Occipital lobe (tissue), 1 donor: ENCODE measurements at regions not wholly inside any gene's neighbourhood (a gene's known extent, or its start where the extent isn't known, plus 50 kb on each side); places are given as distances from the start of the nearest gene placed in this dataset.

Experiments used
- DNase-seq: peaks from one replicate; lab custom pipeline; 2025; lab: John Stamatoyannopoulos, UW

DNA sequence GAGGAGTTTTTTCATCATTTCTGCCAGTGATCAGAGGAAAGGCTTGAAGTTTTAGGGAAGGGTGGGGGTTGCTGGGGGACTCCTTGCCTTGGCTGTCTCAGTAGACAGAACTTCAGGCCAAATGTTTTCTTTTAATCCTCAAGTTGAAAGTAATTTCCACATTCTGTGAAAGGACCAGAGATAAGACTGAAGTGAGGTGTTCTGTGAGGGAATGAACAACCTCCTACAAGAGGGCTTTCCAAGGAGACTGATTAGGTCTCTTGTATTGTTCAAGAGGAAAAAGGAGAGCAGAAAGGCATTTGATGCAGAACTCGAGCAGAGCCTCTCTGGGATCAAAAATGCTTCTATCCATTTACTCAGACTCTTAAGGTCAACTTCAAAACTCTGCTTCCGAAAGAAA lies 282.1 kb upstream of the ATP10B start:
- DNase-seq: no peak

DNA sequence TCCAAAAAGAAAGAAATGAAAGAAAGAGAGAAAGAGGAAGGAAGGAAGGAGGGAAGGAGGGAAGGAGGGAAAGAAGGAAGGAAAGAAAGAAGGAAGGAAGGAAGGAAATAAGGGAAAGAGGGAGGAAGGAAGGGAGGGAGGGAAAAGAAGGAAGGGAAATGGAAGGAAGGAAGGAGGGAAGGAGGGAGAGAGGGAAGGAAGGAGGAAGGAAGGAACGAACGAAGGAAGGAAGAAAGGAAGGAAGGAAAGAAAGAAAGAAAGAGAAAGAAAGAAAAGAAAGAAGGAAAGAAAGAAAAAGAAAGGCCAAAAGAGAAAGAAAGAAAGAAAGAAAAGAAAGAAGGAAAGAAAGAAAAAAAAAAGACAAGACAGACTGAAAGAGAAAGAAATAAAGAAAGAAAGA lies 263.9 kb upstream of the ATP10B start:
- no peak for DNase-seq

DNA sequence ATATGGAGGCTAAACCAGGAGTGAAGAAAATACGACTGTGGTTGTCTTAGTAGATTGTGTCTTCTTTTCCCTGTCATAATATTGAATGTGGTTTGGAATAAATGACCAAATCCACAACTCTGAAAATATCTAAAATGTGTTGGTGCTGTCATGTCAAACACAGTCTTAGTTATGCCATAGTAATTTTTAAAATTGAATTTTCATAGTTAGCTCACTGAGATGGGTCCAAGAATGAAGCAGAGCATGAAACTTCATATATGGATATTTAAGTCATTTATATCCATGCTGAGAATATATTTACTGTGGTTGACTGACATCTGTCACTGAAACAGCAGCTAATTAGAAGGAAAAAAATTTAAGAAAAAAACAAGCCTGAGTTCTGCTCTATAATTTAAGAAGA lies 260.4 kb upstream of the ATP10B start:
- no peak for DNase-seq

DNA sequence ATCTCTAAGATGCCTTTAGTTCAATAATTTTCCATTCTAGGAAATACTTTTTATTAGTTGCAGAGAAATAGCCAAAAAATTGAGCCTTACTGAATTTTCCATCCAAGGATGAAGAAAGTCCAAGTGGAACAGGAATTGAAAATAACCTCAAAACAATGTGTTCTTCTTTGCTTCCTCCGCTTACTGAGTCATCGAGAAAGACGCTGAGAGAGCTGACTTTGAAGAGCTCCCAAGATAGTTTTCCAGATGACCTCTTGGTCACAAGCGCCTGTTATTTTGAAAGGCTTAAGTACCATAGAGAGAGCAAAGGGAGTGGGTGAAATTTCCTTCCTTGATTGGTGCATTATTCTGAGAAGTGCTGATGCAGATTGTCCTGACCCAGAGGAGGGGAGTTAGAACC lies 253.5 kb upstream of the ATP10B start:
- no peak for DNase-seq

DNA sequence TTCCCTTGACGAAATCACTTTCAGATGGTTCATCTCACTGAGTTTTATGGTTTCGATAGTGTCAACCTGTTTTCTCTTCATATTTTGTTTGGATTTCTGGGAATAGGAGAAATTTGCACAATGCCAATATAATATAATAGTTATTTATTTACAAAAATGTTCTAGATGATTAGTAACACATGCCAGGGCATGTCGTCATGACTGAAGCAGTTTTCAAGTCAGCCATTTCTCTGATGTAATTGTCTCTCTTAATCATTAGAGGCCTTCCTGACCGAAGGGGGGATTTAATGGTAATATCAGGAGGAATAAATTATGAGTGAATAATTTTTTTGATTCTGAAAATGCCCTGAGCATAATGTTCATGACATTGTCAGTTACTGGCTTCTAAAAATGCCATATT lies 246.5 kb upstream of the ATP10B start:
- no peak for DNase-seq

DNA sequence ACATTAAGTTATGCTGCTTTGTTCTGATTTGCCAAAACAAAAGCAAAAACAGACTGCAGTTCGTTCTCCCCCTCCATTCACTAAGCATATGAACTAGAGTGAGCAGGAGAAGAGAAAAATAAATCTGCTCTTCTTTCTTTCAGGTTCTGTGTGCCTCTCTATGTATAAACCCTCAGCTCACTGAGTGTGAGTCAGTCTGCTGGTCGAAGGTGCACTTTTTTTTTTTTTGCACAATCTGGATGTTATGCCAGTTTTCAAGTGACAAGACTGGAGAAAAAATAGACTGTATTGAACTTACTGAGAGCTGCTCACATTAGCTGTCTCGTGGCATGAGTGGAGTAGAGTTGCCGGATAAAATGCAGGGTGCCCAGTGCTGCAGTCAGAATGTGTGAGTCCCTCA lies 244.6 kb upstream of the ATP10B start:
- DNase-seq: no peak

DNA sequence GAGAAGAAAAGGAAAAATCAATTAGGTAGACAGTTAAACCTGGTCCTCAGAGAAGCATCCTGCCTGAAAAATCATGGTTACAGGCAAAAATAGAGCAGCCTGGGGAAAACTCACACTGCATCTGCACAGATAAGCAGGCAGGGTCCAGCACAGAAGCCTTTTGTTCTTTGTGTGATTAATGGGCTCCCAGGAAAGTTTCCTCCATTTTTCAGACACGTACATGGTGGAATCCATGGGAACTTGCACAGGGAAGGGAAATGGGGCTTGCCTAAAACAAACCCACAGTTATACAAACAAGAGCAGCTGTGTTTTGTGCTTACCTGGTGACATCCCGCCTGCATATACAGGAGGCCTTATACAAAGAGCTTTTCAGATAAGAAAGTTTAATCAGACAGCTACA lies 243.9 kb upstream of the ATP10B start:
- DNase-seq: no peak

DNA sequence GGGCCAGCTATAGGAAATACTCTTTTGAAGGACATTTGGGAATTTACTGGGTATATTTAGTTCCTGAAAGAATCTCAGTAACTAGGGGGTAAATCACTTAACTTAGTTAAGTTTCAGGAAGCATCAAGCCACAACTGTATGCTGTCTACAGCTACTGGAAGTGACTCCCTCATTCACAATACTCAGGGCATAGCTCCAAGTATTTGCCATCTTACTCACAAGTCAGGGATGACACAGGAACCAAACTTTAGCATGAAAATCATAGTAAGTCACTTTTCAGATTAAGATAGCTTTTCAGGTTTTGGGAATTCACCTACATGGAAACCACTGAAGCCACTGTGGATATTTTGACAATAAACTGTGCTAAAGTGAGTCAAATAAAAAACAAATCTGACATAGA lies 242.4 kb upstream of the ATP10B start:
- DNase-seq: no peak

DNA sequence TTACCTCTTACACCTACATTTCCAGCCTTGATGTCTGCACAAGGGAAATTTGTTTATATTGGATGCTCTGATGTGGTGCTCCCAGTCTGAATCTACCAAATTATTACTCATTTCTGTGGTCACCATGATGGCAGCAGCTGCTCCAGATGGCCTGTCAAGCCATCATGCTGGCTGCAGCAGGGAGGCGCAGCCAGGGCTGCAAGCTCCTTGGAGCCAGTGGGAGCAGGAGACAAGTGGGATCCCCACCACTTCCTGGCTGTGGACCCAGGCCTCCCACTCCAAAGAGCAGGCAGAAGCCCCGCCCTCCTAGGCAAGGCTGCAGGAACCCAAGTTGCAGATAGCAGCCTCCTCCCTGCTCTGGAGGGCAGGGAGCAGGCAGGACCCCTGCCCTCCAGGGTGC lies 241.1 kb upstream of the ATP10B start:
- DNase-seq: no peak

DNA sequence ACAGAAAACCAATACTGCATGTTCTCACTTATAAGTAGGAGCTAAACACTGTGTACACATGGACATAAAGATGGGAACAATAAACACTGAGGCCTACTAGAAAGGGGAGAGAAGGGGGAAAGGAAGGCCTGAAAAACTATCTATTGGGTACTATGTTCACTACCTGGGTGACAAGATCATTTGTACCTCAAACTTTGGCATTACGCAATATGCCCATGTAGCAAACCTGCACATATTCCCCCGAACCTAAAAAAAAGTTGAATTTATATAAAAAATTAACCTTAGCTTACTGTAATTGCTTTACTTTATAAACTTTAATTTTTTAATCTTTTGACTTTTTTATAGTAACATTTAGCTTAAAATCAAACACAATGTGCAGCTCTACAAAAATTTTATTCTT lies 237.6 kb upstream of the ATP10B start:
- DNase-seq: no peak

DNA sequence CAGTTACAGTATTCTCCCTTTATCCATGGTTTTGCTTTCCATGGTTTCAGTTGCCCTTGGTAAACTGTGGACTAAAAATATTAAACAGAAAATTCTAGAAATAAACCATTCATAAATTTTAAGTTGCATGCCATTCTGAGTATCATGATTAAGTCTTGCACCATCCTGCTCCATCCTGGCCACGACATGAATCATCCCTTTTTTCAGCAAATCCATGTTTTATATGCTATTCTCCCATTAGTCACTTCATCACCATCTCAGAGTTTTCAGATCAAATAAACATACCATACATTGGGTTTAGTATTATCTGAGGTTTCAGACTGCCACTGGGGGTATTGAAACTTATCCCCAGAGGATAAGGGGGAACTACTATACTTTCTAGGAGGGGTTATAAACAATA lies 234.4 kb upstream of the ATP10B start:
- no peak for DNase-seq

DNA sequence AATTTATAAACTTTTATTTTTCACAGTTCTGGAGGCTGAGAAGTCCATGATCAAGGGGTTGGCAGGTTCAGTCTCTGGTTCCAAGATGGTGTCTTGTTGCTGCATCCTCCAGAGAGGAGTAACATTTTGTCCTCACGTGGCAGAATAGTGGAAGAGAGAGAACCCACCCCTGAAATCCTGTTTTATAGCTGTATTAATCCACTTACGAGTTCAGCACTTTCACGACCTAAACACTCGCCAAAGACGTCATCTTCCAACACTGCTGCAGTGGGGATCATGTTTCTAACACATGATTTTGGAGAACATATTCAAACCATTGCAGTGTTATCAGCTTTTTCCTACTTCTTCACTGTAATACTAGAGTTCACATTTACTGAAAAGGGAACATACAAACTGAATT lies 233.0 kb upstream of the ATP10B start:
- no peak for DNase-seq

DNA sequence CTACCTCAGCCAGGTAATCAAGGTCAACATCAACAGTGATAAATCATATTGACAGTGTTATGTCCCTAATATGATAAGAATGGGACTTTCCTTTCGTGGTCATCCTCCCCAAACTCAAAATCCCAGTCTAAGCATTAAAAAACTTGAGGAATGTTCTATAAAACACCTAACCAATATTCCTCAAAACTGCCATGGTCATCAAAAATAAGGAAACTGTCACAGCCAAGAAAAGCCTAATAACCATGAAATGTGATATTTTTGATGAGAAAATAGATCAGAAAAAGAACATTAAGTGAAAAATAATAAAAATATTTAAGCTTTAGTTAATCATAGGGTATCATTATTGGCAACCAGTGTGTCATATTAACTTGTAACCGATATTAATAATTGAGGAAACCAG lies 232.1 kb upstream of the ATP10B start:
- DNase-seq: no peak

DNA sequence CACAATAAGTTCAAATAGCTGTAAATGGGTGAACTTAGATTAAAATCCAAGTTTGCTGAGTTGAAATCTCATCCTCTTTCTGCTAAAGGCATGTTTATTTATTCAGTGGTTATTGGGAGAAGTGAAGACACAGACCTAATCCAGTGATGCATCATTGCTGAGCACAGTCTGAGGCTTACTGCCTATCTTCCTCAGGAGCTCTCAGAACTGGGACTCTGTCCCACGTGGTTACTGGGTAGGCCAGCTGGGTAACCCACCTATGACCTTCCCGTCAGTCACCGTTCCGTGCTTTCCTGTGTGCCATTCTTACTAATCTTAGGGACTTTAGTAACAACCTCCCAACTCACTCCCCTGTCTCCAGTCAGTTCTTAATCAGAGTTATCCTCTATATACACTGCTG lies 226.8 kb upstream of the ATP10B start:
- DNase-seq: no peak

DNA sequence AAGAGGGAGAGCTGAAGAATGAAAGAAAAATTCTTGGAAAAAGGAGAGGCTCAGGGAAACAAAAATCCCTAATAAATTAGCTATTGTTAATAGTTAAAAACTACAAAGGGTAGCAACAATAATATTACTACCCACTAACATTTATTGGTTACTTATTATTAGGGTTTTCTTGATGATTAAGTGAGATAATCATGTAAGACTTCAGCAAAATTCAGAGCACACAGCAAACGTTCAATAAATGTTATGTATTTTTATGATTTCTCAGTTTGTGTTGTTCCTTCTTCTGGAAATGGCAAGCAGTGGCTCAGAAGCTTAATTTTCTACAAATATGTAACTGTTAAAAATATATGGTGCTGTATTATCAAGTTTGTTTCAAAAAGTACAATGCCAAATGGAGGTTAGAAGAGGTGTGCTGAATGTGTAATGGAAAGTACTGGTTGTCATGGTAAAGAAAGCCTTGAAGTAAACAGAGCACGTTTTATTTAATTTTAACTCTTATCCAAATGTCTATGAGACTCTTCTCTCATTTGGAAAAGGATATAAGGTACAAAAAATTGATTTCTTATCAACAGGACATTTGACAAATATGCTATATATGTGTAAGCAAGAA lies 226.0 kb upstream of the ATP10B start:
- no peak for DNase-seq

DNA sequence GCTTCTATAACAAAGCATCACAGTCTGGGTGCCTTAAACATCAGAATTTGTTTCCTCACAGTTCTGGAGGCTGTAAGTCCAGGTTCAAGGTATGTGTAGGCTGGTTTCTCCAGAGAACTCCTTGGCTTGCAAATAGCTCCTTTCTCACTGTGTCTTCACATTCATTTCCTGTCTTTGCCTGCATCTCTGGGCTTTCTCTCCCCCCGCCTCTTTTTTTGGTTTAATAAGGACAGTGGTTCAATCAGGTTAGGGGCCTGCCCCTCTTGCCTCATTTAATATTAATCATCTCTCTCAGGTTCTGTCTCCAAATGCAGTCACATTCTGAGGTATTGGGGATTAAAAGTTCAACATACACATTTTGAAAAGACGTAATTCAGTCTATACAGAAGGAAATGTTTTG lies 225.5 kb upstream of the ATP10B start:
- DNase-seq: no peak

DNA sequence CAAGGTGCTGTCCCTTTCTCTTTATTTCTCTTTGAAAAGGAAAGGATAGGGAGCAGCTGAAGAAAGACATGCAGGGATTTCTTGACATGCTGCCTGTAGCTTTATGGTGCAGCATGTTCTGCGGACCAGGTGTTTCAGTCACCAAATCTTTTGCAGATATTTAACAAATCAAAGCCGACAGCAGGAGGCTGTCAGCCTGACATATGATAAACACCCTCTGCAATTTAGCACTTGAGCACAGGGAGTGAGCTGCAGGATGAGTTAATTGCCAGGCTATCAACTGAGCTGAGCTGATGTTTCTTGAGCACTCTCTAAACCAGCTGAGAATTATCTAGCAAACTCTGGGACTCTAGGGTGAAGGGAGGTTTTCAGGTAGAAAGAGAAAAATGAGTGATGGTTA lies 212.8 kb upstream of the ATP10B start:
- DNase-seq: no peak

DNA sequence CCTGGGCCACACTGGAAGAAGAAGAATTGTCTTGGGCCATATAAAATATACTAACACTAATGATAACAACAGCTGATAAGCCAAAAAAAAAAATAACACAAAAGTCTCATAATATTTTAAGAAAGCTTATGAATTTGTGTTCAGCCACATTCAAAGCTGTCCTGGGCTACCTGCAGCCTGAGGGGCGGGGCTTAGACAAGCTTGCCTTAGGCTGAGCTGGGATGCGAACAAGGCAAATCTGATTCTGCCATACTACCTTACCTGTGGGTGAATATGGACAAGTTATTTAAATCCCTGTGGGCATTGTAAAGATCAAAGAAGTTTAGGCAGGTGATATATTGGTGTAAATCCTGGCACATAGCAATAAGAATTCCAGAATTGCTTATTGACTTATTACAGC lies 212.3 kb upstream of the ATP10B start:
- no peak for DNase-seq

DNA sequence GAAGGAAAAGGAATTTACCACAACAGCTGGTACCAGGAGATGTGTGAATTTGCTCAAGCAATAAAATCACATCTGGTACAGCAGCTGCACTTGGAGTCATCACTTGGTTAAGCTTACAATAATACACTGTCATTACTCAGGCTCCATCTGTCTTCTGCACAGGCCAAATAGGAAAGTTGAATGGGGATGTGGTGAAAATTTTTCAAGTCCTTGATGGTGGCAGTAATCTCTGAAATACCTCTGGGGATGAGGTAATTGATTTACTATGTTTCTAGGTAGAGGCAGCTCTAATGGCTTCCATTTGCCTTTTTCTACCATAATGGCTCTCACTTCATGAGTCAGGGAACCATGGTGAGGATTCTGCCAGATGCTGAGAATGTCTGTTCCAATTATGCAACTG lies 206.8 kb upstream of the ATP10B start:
- no peak for DNase-seq

DNA sequence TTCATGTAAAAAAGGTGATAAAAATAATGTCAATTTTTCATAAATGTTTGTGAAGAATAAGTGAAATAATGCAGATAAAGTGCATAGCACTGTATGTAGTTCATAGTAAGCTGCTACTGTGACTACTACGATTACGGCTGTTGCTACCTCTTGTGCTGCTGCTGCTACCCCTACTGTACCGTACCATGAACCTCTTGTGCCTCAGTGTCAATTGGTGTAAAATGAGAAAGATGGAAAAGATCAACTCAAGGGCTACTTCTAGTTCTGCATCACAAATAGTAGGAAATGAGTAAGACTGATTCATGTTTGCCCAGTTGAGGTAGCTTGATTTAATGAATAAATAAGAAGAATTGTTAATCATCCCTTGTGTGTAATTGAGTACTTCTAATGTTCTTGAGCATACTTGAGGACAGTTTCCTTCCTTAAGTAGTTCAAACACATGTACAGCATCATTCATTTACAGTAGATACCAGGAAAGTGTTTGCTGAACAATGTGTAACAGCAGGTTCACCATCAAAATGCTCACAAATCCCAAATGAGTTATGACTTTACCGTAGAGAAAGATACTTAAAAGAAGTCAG lies 200.0 kb upstream of the ATP10B start:
- DNase-seq: no peak

DNA sequence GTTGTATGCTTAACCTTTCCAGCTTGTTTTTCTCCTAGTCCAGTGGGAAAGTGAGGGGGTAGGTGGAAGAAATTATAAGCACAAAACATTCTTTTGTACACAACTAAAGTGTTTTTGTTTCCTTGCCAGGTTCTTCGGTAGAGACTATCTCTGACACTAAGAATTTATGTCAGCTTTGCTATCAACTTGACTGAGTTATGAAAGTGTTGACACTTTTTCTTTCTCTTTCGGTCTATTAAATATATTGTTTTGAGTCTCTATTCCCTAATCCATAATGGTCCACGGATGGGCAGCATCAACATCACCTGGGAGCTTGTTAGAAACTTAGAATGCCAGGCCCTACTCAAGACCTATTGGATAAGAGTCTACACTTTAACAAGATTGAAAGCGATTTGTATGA lies 195.0 kb upstream of the ATP10B start:
- DNase-seq: no peak

DNA sequence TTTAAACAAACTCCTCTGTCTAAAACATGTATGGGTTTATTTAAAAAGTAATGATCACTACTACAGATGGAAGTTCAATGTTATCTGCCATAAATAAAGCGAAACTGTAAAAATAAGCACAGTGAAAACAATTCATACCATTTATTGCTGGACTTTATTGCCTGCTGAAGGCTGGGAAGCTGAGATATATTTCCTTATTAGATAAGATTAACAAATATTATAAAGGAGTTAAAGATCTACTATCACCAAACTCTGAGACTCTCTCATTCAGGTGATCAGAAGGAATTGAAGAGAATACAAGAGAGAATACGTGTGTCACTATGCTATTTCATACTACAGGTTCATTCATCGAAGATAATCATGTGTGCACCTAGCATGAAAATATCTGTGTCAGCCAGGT lies 190.9 kb upstream of the ATP10B start:
- DNase-seq: no peak

DNA sequence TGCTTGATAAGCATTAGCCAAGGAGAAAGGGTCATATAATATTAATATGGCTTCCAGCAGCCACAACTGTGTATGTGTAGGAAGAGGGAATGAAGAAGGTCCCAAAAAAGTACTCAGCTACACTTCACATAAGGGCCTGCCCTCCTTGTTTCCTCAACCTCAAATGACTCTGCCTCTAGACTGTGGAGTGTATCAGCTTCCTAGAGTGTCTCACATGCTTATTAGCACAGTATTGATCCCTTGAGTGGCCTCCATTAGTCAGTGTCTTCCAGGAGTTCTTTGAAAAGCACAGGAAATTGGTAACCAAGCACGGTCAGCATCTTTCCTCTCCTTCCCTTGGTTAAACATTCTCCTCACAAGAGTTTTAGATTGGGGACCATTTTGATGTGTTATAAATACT lies 190.4 kb upstream of the ATP10B start:
- DNase-seq: no peak

DNA sequence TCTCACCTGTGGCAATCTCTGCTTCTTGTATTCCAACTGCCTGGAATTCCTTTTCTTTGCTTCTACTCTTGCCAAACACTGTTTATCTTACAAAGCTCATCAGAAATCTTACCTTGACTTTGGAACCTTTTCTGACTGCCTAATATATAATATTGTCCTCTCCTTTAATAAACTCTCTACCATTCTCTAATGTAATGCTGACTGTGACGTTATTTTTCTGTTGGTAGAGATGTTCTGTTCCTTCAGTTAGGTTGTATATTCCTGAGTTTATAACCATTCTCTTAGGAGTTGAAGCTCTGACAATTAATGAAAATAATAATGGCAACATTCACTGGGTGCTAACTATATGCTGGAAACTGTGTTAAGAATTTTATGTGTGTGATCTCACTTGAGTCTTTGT lies 188.8 kb upstream of the ATP10B start:
- no peak for DNase-seq
